GM12878 (cell line): ENCODE measurements at regions not wholly inside any gene's neighbourhood (a gene's known extent, or its start where the extent isn't known, plus 50 kb on each side); places are given as distances from the start of the nearest gene placed in this dataset.

Source experiments
- ATAC-seq: fragments of 200-7000 bp; cut with Tn5 transposase; 3 replicates; pipeline ENCODE4 v1.9.1; 2020; ENCODE audit warnings: mild to moderate bottlenecking, moderate library complexity
- BruUV-seq: library from RNA; stranded (reverse); fragments of 400-500 nt; replicated peaks from 2 replicates; lab custom pipeline; 2021; lab: Mats Ljungman, UMichigan
- CTCF ChIA-PET: fragments of 300-600 bp; sonication (Branson Sonifier 250); formaldehyde crosslinking; extraction: SDS; loops from one replicate; lab custom pipeline; 2021; ENCODE audit warnings: inconsistent platforms; lab: Yijun Ruan, JAX
- POLR2A ChIA-PET: fragments of 350-600 bp; formaldehyde crosslinking; extraction: SDS; loops from one replicate; lab custom pipeline; 2021; ENCODE audit warnings: inconsistent platforms; lab: Charles Lee
- RAD21 ChIA-PET: fragments of 300-600 bp; sonication (Branson Sonifier 250); formaldehyde crosslinking; loops from one replicate; lab custom pipeline; 2023; ENCODE audit warnings: antibody characterized with exemption; ENCODE audit not compliant: unreplicated experiment; lab: Charles Lee
- SMC1A ChIA-PET: fragments of 300-600 bp; sonication (Branson Sonifier 250); formaldehyde crosslinking; loops from one replicate; lab custom pipeline; 2023; ENCODE audit not compliant: unreplicated experiment, uncharacterized antibody; lab: Charles Lee
- DNase-seq: peaks from one replicate; pipeline ENCODE4 v3.0.0-alpha.2; 2011; ENCODE audit warnings: low read depth, low spot score
- FAIRE-seq: peaks from 3 replicates; lab custom pipeline; 2011; peaks lifted over from hg19 to GRCh38; lab: Jason Lieb, UNC
- H2AFZ ChIP-seq: 2 replicates; pipeline ENCODE4 v1.6.0; 2011; ENCODE audit warnings: low read depth, low read length, control low read depth; ENCODE audit not compliant: control insufficient read depth
- H3K27ac ChIP-seq: 2 replicates; pipeline ENCODE4 v1.5.1; 2011; ENCODE audit warnings: control low read depth; ENCODE audit not compliant: control insufficient read depth, insufficient read depth
- H3K27me3 ChIP-seq, 2 experiments: replicated peaks in 1 of 2; 2 replicates each; pipeline versions ENCODE4 v1.6.0 to v1.6.1; 2011; ENCODE audit warnings: low read length in 1 of 2; ENCODE audit not compliant: control insufficient read depth in 2 of 2, insufficient read depth in 2 of 2
- H3K36me3 ChIP-seq, 2 experiments: 2 replicates each; pipeline ENCODE4 v1.5.1; 2011; ENCODE audit warnings: low read length in 1 of 2; ENCODE audit not compliant: control insufficient read depth in 2 of 2, insufficient read depth in 2 of 2
- H3K4me1 ChIP-seq: 2 replicates; pipeline ENCODE4 v1.6.1; 2011; ENCODE audit warnings: mild to moderate bottlenecking, low read length, moderate library complexity, mixed read lengths; ENCODE audit not compliant: control insufficient read depth, insufficient read depth
- H3K4me2 ChIP-seq: 2 replicates; pipeline ENCODE4 v1.6.0; 2011; ENCODE audit warnings: control low read depth; ENCODE audit not compliant: control insufficient read depth, insufficient read depth
- H3K4me3 ChIP-seq: fragments of 200-600 bp; sonication (generic); 2 replicates; pipeline ENCODE4 v1.5.1; 2016
- H3K79me2 ChIP-seq: 2 replicates; pipeline ENCODE4 v1.6.0; 2011; ENCODE audit warnings: low read length; ENCODE audit not compliant: control insufficient read depth, insufficient read depth
- H3K9ac ChIP-seq: 2 replicates; pipeline ENCODE4 v1.8.0; 2011; ENCODE audit warnings: low read length, control low read depth, mixed read lengths; ENCODE audit not compliant: control insufficient read depth, insufficient read depth
- H3K9me3 ChIP-seq: replicated peaks from 3 replicates; pipeline ENCODE4 v1.5.1; 2011; ENCODE audit warnings: mild to moderate bottlenecking, low read length; ENCODE audit not compliant: control insufficient read depth, insufficient read depth
- H4K20me1 ChIP-seq: 2 replicates; pipeline ENCODE4 v1.6.0; 2011; ENCODE audit not compliant: control insufficient read depth, insufficient read depth
- ATF2 ChIP-seq: IDR thresholded peaks from 2 replicates; pipeline ENCODE4 v1.6.1; 2012; ENCODE audit warnings: low read length, inconsistent platforms
- ATF7 ChIP-seq: fragments of 450-650 bp; IDR thresholded peaks from 2 replicates; pipeline ENCODE4 v1.6.1; 2016; ENCODE audit warnings: low read depth, mild to moderate bottlenecking
- CTCF ChIP-seq, 3 experiments: IDR thresholded peaks in 2 of 3; conservative IDR thresholded peaks in 1 of 3; 2 replicates each; pipeline ENCODE4 v1.5.1; 2011; ENCODE audit warnings: low read depth in 3 of 3, low read length in 3 of 3, mild to moderate bottlenecking in 3 of 3, control low read depth in 2 of 3, moderate library complexity in 2 of 3, inconsistent platforms in 1 of 3, mixed read lengths in 1 of 3; ENCODE audit not compliant: control insufficient read depth in 2 of 3, insufficient read depth in 1 of 3; ENCODE audit errors: extremely low read depth in 1 of 3
- CUX1 ChIP-seq: IDR thresholded peaks from 2 replicates; pipeline ENCODE4 v1.6.1; 2012; ENCODE audit warnings: improper control_type of control experiment, low read depth, low read length; ENCODE audit not compliant: insufficient replicate concordance
- ELK1 ChIP-seq: IDR thresholded peaks from 2 replicates; pipeline ENCODE4 v1.6.1; 2012; ENCODE audit warnings: low read depth, low read length, improper control_type of control experiment
- KLF5 ChIP-seq: fragments of 450-650 bp; IDR thresholded peaks from 2 replicates; pipeline ENCODE4 v1.6.1; 2014; ENCODE audit warnings: mild to moderate bottlenecking; ENCODE audit not compliant: partially characterized antibody
- MYC ChIP-seq: IDR thresholded peaks from 2 replicates; pipeline ENCODE4 v1.6.1; 2011; ENCODE audit warnings: mild to moderate bottlenecking, low read length, moderate library complexity, inconsistent platforms; ENCODE audit not compliant: insufficient read depth, insufficient replicate concordance, insufficient read length, severe bottlenecking
- NRF1 ChIP-seq: conservative IDR thresholded peaks from 2 replicates; pipeline ENCODE4 v1.6.1; 2011; ENCODE audit warnings: mild to moderate bottlenecking, low read depth, low read length, improper control_type of control experiment
- POU2F2 ChIP-seq: IDR thresholded peaks from 3 replicates; pipeline ENCODE4 v1.6.1; 2011; ENCODE audit warnings: low read depth, mild to moderate bottlenecking, low read length, borderline replicate concordance
- RBBP5 ChIP-seq: fragments of 200-600 bp; sonication (generic); conservative IDR thresholded peaks from 2 replicates; pipeline ENCODE4 v1.6.1; 2016
- SRF ChIP-seq, 2 experiments: IDR thresholded peaks; 2 replicates each; pipeline ENCODE4 v1.6.1; 2011; ENCODE audit warnings: low read depth in 2 of 2, low read length in 2 of 2, mild to moderate bottlenecking in 1 of 2, moderate library complexity in 1 of 2
- TARDBP ChIP-seq: IDR thresholded peaks from 2 replicates; pipeline ENCODE4 v1.6.1; 2016; ENCODE audit warnings: borderline replicate concordance
- TBL1XR1 ChIP-seq: IDR thresholded peaks from 2 replicates; pipeline ENCODE4 v1.6.1; 2012; ENCODE audit warnings: low read depth, low read length, improper control_type of control experiment
- WGBS: methylation state at CpG from one replicate; pipeline ENCODE4 v1.1.6; 2016; ENCODE audit warnings: low lambda C conversion rate; ENCODE audit not compliant: insufficient replicate concordance, insufficient coverage; ENCODE audit errors: missing lambda C conversion rate; 5-methylcytosine and 5-hydroxymethylcytosine counted together
- in situ Hi-C: fragments of 300-500 bp; cut with MboI; formaldehyde crosslinking; loops from 9 replicates; pipeline ENCODE4 v1.14.3; 2018; ENCODE audit warnings: mixed read lengths
- intact Hi-C: fragments of 100-400 bp; cut with micrococcal nuclease; formaldehyde crosslinking; loops from one replicate; pipeline ENCODE4 v1.14.2; 2022; ENCODE audit not compliant: unreplicated experiment

GRCh38 chr13:78409172-78409571 lies 194.2 kb downstream of the POU4F1 start:
- no peaks in the 10 kb centered on the region for H4K20me1 ChIP-seq
- POLR2A ChIA-PET: no interaction called here
- peak; percentile 81 for ATAC-seq
- no peak overlapping the region for H3K4me3 ChIP-seq
- H3K27ac ChIP-seq: no peak overlapping the region
- H3K4me2 ChIP-seq: peak overlapping the region; percentile 32; the same call in 1 of the 2 replicates
- SMC1A ChIA-PET: interaction anchor here (1.0 to 1.6 kb wide), 4 partner anchors 8 to 67 kb away, joined by 3 to 4 read pairs (median 4); no protein-coding TSS in a partner anchor
- RAD21 ChIA-PET: interaction anchor here (1.0 kb wide), 1 partner anchor 11 kb away, joined by 3 read pairs; no protein-coding TSS in a partner anchor
- FAIRE-seq: no peak
- intact Hi-C loops (no loop called here), in situ Hi-C loops (no loop called here)
- CTCF ChIA-PET: interaction anchor here (0.7 to 1.2 kb wide), 5 partner anchors 9 to 31 kb away, joined by 3 to 4 read pairs (median 3); no protein-coding TSS in a partner anchor
- H3K79me2 ChIP-seq: no peaks in the 10 kb centered on the region
- no peaks in the 10 kb centered on the region for H3K9me3 ChIP-seq
- H3K4me1 ChIP-seq: peaks cover 4% of the 10 kb centered on the region; the same call in 1 of the 2 replicates
- 49% methylated on average over 2 of the region's 2 CpGs for WGBS
- TF ChIP-seq TARDBP: no peak
- TF ChIP-seq NRF1: no peak
- TF ChIP-seq ATF7: no peak
- TF ChIP-seq RBBP5: no peak
- TF ChIP-seq CTCF (IDR thresholded peaks at IDR 0.05 in 2 of 3, conservative IDR thresholded peaks at IDR 0.05 in 1 of 3; ENCODE audit: control insufficient read depth in 2 of 3, extremely low read depth in 1 of 3, insufficient read depth in 1 of 3, low read depth in 3 of 3, low read length in 3 of 3): peak in 2 of 3 experiments; percentile 2 to 22; a peak in 2 of 6 replicates
- no peak for TF ChIP-seq KLF5
- no peak for TF ChIP-seq MYC
- TF ChIP-seq POU2F2: 0 out of 3 replicates have a peak, but pooled peaks have one; percentile 24
- TF ChIP-seq SRF (IDR thresholded peaks at IDR 0.05; ENCODE audit: low read depth in 2 of 2, low read length in 2 of 2): no peak
- no peak for TF ChIP-seq CUX1
- TF ChIP-seq ATF2: no peak
- no peak for TF ChIP-seq TBL1XR1
- no peak for TF ChIP-seq ELK1
- BruUV-seq: no TSS peak
- no peak overlapping the region for H2AFZ ChIP-seq
- H3K27me3 ChIP-seq: no peaks in the 10 kb centered on the region
- peak; percentile 24 for DNase-seq
- H3K9ac ChIP-seq: no peak overlapping the region
- no peaks in the 10 kb centered on the region for H3K36me3 ChIP-seq
